SKM-1 (cell line): ENCODE measurements at regions not wholly inside any gene's neighbourhood (a gene's known extent, or its start where the extent isn't known, plus 50 kb on each side); places are given as distances from the start of the nearest gene placed in this dataset.
"Not testable (repeated sequence)": the region's sequence is repeated elsewhere in the genome, so short reads cannot be mapped to it uniquely, and the experiment has no call there.

Source experiments
- DNase-seq: peaks from one replicate; lab custom pipeline; 2025; ENCODE audit not compliant: unreplicated experiment; lab: John Stamatoyannopoulos, UW

GRCh38 chr12:86523844-86524243 is 267.7 kb upstream of the MGAT4C start:
- no peak for DNase-seq

GRCh38 chr12:86521870-86522269 is 265.7 kb upstream of the MGAT4C start:
- DNase-seq: no peak

- no peak for DNase-seq
Measured at GRCh38 chr12:86513226-86513625, 257.0 kb upstream of the MGAT4C start.

- DNase-seq: no peak
Measured at GRCh38 chr12:86496595-86496994, 240.4 kb upstream of the MGAT4C start.

GRCh38 chr12:86484473-86484872 is 228.3 kb upstream of the MGAT4C start:
- DNase-seq: no peak

- DNase-seq: no peak
Measured at GRCh38 chr12:86473231-86473630, 217.0 kb upstream of the MGAT4C start.

GRCh38 chr12:86456776-86457175 is 200.6 kb upstream of the MGAT4C start:
- no peak for DNase-seq

- no peak for DNase-seq
Measured at GRCh38 chr12:86456241-86456640, 200.1 kb upstream of the MGAT4C start.

GRCh38 chr12:86445356-86445755 is 189.2 kb upstream of the MGAT4C start:
- no peak for DNase-seq

- DNase-seq: no peak
Measured at GRCh38 chr12:86435053-86435452, 178.9 kb upstream of the MGAT4C start.

GRCh38 chr12:86429824-86430223 is 173.6 kb upstream of the MGAT4C start:
- no peak for DNase-seq

GRCh38 chr12:86421333-86421732 is 165.1 kb upstream of the MGAT4C start:
- no peak for DNase-seq

- no peak for DNase-seq
Measured at GRCh38 chr12:86414201-86414600, 158.0 kb upstream of the MGAT4C start.

GRCh38 chr12:86411710-86412109 is 155.5 kb upstream of the MGAT4C start:
- no peak for DNase-seq

- DNase-seq: no peak
Measured at GRCh38 chr12:86407620-86408208, 151.5 kb upstream of the MGAT4C start.

- DNase-seq: no peak
Measured at GRCh38 chr12:86389949-86390348, 133.8 kb upstream of the MGAT4C start.

GRCh38 chr12:86387591-86388145 is 131.5 kb upstream of the MGAT4C start:
- DNase-seq: no peak

- DNase-seq: not testable (repeated sequence)
Measured at GRCh38 chr12:86383759-86384158, 127.6 kb upstream of the MGAT4C start.

GRCh38 chr12:86379337-86379736 is 123.1 kb upstream of the MGAT4C start:
- DNase-seq: no peak

GRCh38 chr12:86376052-86376451 is 119.9 kb upstream of the MGAT4C start:
- no peak for DNase-seq

GRCh38 chr12:86373813-86374212 is 117.6 kb upstream of the MGAT4C start:
- DNase-seq: no peak

- no peak for DNase-seq
Measured at GRCh38 chr12:86367137-86367536, 110.9 kb upstream of the MGAT4C start.

GRCh38 chr12:86349196-86349595 is 93.0 kb upstream of the MGAT4C start:
- DNase-seq: no peak
